ENCODE measurements at regions not wholly inside any gene's neighbourhood (a gene's known extent, or its start where the extent isn't known, plus 50 kb on each side); places are given as distances from the start of the nearest gene placed in this dataset.

- no peak for DNase-seq (ENCODE audit: low read depth)
- TF ChIP-seq CTCF (conservative IDR thresholded peaks at IDR 0.05; ENCODE audit: control insufficient read depth, insufficient read depth, low read depth, low read length) = no peak
- no peak overlapping the region for H3K4me3 ChIP-seq (ENCODE audit: control insufficient read depth, low read depth, low read length)
Observed at GRCh38 chr12:58270966-58271705, 329.8 kb downstream of the ATP23 start.

GRCh38 chr12:58272461-58272860 lies 331.1 kb downstream of the ATP23 start:
- H3K4me3 ChIP-seq (ENCODE audit: control insufficient read depth, low read depth, low read length) = no peak overlapping the region
- no peak for TF ChIP-seq CTCF (conservative IDR thresholded peaks at IDR 0.05; ENCODE audit: control insufficient read depth, insufficient read depth, low read depth, low read length)
- no peak for DNase-seq (ENCODE audit: low read depth)

GRCh38 chr12:58277231-58277630 lies 335.9 kb downstream of the ATP23 start:
- no peak for DNase-seq (ENCODE audit: low read depth)
- TF ChIP-seq CTCF (conservative IDR thresholded peaks at IDR 0.05; ENCODE audit: control insufficient read depth, insufficient read depth, low read depth, low read length) = no peak
- H3K4me3 ChIP-seq (ENCODE audit: control insufficient read depth, low read depth, low read length) = no peak overlapping the region

GRCh38 chr12:58283553-58283952 lies 342.2 kb downstream of the ATP23 start:
- TF ChIP-seq CTCF (conservative IDR thresholded peaks at IDR 0.05; ENCODE audit: control insufficient read depth, insufficient read depth, low read depth, low read length) = no peak
- DNase-seq (ENCODE audit: low read depth) = no peak
- no peak overlapping the region for H3K4me3 ChIP-seq (ENCODE audit: control insufficient read depth, low read depth, low read length)

GRCh38 chr12:58285551-58285950 lies 344.2 kb downstream of the ATP23 start:
- H3K4me3 ChIP-seq (ENCODE audit: control insufficient read depth, low read depth, low read length) = no peak overlapping the region
- TF ChIP-seq CTCF (conservative IDR thresholded peaks at IDR 0.05; ENCODE audit: control insufficient read depth, insufficient read depth, low read depth, low read length) = no peak
- DNase-seq (ENCODE audit: low read depth) = no peak

- TF ChIP-seq CTCF (conservative IDR thresholded peaks at IDR 0.05; ENCODE audit: control insufficient read depth, insufficient read depth, low read depth, low read length) = no peak
- no peak overlapping the region for H3K4me3 ChIP-seq (ENCODE audit: control insufficient read depth, low read depth, low read length)
- DNase-seq (ENCODE audit: low read depth) = no peak
Observed at GRCh38 chr12:58286353-58286752, 345.0 kb downstream of the ATP23 start.

All from fibroblast of mammary gland (primary cell).